ENCODE measurements at regions not wholly inside any gene's neighbourhood (a gene's known extent, or its start where the extent isn't known, plus 50 kb on each side); places are given as distances from the start of the nearest gene placed in this dataset.

GRCh38 chr3:117955196-117955595 is 1079.5 kb downstream of the IGSF11 start:
- no peak for DNase-seq (ENCODE audit: low spot score)
- no peak overlapping the region for H3K27ac ChIP-seq
- TF ChIP-seq CTCF (IDR thresholded peaks at IDR 0.05), result no peak
- H3K4me3 ChIP-seq, result no peak overlapping the region

- no peak overlapping the region for H3K4me3 ChIP-seq
- DNase-seq (ENCODE audit: low spot score), result no peak
- no peak for TF ChIP-seq CTCF (IDR thresholded peaks at IDR 0.05)
Observed at GRCh38 chr3:117958027-117958426, 1076.6 kb downstream of the IGSF11 start.

GRCh38 chr3:117962750-117963149 is 1071.9 kb downstream of the IGSF11 start:
- Histone ChIP-seq H3K4me3 (no peak overlapping the region), H3K27ac (no peak overlapping the region)
- DNase-seq (ENCODE audit: low spot score), result no peak
- no peak for TF ChIP-seq CTCF (IDR thresholded peaks at IDR 0.05)

More at GRCh38 chr3:117958027-117958426, 1076.6 kb downstream of the IGSF11 start:
- no peak overlapping the region for H3K27ac ChIP-seq

GRCh38 chr3:117963858-117964257 is 1070.8 kb downstream of the IGSF11 start:
- no peak overlapping the region for H3K4me3 ChIP-seq
- no peak for TF ChIP-seq CTCF (IDR thresholded peaks at IDR 0.05)
- no peak overlapping the region for H3K27ac ChIP-seq
- DNase-seq (ENCODE audit: low spot score), result no peak

- Histone ChIP-seq H3K27ac (no peak overlapping the region), H3K4me3 (no peak overlapping the region)
- no peak for DNase-seq (ENCODE audit: low spot score)
- no peak for TF ChIP-seq CTCF (IDR thresholded peaks at IDR 0.05)
Observed at GRCh38 chr3:117964814-117965213, 1069.8 kb downstream of the IGSF11 start.

- H3K4me3 ChIP-seq, result no peak overlapping the region
- DNase-seq (ENCODE audit: low spot score), result no peak
- no peak for TF ChIP-seq CTCF (IDR thresholded peaks at IDR 0.05)
- no peak overlapping the region for H3K27ac ChIP-seq
Observed at GRCh38 chr3:117977504-117978228, 1057.0 kb downstream of the IGSF11 start.

- TF ChIP-seq CTCF (IDR thresholded peaks at IDR 0.05), result no peak
- no peak for DNase-seq (ENCODE audit: low spot score)
- Histone ChIP-seq H3K4me3 (no peak overlapping the region), H3K27ac (no peak overlapping the region)
Observed at GRCh38 chr3:117979466-117979865, 1055.2 kb downstream of the IGSF11 start.

All from coronary artery (tissue), 2 donors.